Activated CD4-positive, alpha-beta T cell treated with anti-CD3 and anti-CD28 coated beads, Interleukin-2, amount 50 U/mL, for 24 hours (primary cell): ENCODE measurements at regions not wholly inside any gene's neighbourhood (a gene's known extent, or its start where the extent isn't known, plus 50 kb on each side); places are given as distances from the start of the nearest gene placed in this dataset.
A peak's percentile ranks its signal among the peaks of the same experiment; 100 is the strongest.
"Not testable (repeated sequence)": the region's sequence is repeated elsewhere in the genome, so short reads cannot be mapped to it uniquely, and the experiment has no call there.

ENCODE experiments used
- DNase-seq, 2 donors: peaks; one replicate each; pipeline ENCODE4 v3.0.0-alpha.2; 2020; ENCODE audit warnings: low read depth in 1 of 2, low spot score in 1 of 2

GRCh38 chr2:195572895-195573683 lies 83.9 kb upstream of the SLC39A10 start:
- no peak for DNase-seq

DNA sequence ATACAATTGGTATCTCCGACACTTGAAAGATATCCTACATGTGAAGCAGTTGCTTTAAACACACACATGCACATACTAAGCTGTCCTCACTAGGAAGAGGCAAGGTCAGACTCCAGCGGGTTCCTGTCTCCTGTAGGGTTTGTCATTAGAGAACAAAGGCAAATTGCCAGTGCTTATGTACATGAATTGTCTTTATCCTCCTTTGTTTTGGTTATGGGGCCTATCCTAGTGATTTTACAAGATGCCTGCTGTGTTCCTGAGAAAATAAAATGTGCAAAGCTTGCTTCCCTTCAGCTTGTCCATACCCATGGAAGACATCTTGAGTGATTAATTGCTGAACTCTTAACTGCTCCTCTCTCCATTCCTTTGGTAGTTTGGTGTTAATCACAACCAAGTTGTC lies 86.7 kb upstream of the SLC39A10 start:
- DNase-seq, result no peak

DNA sequence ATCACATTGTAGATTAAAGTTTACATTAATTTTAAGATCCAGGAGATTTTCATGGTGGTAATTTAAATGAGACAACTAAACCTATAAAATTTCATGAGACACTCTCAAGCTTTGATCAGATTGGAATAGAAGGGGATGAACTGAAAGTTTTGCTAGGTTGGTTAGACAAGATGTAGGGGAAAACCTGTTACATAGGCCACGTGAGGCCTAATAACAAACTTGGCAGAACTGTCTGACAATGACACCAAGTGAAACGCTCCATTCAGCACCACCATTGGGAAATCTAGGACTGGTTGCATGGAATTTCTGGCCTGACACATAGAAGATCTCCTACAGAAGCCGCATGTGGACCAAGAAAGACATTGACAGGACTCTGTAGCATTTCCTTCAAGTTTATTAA lies 87.8 kb upstream of the SLC39A10 start:
- DNase-seq, result no peak

- DNase-seq, result not testable (repeated sequence)
Observed at GRCh38 chr2:195564625-195565135, 92.3 kb upstream of the SLC39A10 start.

GRCh38 chr2:195563857-195564512 lies 93.0 kb upstream of the SLC39A10 start:
- no peak for DNase-seq

DNA sequence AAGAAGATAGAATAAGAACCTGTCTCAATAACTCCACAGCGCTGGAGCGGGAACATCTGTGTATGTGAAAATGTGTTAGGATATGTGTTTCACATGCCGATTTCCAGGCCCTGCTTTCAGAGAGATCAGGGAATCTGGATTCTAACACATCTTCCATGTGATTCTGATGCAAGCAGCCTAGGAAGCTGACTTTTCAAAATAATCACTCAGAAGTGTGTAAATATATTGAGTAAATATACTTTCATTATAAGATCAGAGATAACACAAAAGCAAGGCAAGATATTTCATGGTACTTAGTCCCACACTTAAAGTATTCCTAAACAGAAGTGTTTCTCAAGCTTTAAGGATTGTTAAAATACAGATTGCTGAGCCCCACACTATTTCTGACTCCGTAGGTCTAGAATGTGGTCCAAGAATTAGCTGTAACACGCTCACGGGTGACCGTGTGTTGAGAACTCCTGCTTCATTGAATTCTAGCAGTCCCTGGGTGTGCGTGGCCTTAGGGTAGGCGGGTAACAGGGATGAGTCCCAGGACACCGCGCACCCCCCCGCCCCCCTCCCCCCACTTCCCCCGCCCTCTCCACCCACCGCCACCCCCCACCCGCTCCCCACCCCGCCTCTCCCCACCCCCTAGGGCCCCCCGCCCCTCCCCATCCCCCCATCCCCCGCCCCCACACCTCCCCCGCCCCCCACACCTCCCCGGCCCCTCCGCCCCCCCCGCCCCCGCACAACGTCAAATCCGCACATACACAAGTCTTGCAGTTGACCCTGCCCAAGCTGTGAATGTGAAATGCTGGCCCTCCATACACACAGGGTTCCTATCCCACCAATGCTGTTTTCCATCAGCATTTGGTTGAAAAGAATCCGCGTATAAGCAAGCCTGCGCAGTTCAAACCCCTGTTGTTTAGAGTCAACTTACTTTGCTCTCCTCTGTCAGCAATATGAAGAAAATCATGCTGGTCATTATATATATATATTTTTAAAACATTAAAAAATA lies 94.2 kb upstream of the SLC39A10 start:
- no peak for DNase-seq

DNA sequence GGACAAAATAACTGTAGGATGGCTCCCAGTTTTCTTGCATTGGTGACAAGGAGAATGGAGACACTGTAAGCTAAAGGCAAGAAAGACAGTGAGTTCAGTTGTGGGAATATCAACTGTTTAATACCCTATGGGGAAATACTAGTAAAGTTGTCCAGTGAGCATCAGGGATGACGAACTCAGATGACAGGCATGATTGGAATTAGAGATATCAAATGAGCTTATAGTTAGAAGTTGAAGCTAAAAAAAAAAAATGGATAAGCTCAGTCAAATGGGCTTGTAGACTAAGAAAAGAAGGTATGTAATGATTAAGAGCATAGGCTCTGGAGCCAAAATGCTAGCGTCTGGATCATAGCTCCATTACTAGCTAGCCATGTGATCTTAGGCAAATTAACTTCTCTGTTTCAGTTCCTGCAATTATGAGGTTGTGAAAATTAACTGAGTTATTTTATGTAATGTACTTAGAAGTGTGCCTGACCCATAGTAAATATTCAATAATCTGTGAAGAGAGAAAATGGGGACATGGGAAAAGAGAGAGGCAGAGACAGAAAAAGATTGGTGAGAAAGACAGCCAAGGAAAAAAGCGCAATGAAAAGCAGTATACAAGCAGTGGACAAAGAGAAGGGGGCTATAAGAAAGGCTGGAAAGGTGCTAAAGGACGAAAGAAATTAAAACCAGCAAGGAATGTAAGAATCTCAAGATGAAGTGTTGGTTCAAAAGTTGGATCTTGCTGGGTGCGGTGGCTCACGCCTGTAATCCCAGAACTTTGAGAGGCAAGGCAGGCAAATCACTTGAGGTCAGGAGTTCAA lies 95.7 kb upstream of the SLC39A10 start:
- DNase-seq, result no peak

- DNase-seq, result no peak
Observed at GRCh38 chr2:195560209-195560895, 96.7 kb upstream of the SLC39A10 start.

DNA sequence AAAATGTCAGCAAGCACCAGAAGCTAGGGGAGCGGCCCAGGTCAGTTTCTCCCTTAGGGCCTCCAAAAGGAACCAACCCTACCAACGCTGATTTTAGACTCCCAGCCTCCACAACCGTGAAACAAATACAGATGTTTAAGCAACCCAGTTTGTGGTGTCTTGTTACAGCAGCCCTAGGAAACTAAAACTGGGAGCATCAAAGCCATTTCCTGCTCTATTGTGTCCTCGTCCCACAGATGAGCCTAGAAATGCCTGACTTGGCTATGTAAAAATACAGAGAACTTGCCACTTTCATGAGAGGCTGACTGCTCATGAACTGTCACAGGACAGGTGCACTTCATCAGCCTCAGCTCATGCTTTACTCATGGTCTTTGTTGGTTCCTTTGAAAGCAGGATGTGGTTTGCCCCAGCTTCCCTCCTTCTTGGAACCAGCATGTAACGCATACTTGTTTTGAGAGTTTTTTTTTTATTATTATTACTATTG lies 97.6 kb upstream of the SLC39A10 start:
- peak in 1 of 2 donors; percentile 71 for DNase-seq

DNA sequence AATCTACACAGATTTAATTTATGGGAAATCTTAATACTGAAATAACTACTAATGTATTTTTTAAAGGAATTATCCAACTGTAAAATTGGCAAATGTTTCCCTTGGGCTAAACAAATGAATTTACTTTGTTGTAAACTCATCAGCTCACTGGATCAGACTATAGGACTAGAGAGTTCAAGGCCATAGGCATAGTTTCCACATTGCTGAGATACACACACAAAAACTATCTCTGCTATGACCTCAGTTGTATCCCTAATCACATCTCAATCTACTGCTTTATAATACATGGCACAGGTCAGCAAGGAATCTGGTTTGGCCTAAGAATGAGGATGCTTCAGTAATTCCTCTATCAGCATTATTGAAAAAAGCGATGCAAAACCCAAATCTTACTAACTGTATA lies 101.1 kb upstream of the SLC39A10 start:
- DNase-seq, result no peak

DNA sequence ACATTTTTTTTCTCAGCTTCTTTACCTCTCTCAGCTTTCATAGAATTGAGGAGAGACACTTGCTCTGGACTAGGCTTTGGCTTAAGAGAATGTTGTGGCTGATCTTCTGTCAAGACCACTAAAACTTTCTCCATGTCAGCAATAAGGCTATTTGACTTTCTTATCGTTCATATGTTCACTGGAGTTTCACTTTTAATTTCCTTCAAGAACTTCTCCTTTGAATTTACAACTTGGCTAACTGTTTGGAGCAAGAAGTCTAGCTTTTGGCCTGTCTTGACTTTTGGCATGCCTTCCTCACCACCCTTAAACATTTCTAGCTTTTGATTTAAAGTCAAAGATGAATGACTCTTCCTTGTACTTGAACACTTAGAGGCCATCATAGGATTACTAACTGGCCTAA lies 104.4 kb upstream of the SLC39A10 start:
- no peak for DNase-seq

DNA sequence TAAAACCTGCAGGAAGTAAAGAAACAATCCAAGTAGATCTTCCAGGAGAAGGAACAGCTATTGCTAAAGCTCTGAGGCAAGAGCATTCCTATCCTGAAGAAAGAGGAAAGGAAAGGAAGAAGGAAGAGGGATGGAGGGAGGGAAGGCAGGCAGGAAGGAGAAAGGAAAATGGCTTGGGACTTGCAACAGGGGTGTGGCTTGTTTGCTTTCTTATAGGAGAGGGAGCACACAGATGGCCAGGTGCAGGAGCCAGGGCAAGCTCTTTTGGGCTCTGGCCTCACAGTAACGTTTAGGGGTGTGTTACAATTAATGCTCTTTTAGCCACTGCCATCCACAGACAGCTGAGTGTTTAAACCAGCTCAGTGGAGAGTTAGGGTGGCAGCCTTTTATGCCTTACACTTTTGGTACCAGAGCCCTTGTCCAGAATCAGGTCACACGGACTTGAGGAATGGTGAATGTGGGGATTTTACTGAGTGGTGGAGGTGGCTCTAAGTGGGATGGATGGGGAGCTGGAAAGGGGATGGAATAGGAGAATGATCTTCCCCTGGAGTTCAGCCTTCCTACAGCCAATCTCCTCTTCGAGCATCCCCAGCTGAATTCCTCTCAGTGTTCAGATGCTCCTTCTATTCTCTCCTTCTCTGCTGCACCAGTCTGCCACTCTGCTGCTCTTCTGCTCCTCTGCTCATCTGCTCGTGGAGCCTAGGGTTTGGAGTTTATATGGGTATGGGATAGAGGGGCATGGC lies 108.7 kb upstream of the SLC39A10 start:
- DNase-seq, result no peak

DNA sequence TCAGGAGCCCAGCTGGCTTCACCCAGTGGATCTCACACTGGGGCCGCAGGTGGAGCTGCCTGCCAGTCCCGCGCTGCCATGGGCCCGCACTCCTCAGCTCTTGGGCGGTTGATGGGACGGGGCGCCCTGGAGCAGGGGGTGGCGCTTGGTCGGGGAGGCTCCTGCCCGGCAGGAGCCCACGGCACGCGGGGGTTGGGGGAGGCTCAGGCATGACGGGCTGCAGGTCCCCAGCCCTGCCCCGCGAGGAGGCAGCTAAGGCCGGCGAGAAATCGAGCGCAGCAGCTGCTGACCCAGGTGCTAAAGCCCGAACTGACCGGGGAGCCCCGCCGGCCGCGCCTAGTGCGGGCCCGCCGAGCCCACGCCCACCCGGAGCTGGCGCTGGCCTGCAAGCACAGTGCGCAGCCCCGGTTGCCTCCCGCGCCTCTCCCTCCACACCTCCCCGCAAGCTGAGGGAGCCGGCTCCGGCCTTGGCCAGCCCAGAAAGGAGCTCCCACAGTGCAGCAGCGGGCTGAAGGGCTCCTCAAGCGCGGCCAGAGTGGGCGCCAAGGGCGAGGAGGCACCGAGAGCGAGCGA lies 109.7 kb upstream of the SLC39A10 start:
- not testable (repeated sequence) for DNase-seq

- DNase-seq, result no peak
Observed at GRCh38 chr2:195545811-195546210, 111.2 kb upstream of the SLC39A10 start.

GRCh38 chr2:195543902-195544894 lies 112.8 kb upstream of the SLC39A10 start:
- no peak for DNase-seq

GRCh38 chr2:195543063-195543462 lies 114.0 kb upstream of the SLC39A10 start:
- no peak for DNase-seq

- DNase-seq, result no peak
Observed at GRCh38 chr2:195542067-195542466, 115.0 kb upstream of the SLC39A10 start.
